Natural killer cell (primary cell): ENCODE measurements at regions not wholly inside any gene's neighbourhood (a gene's known extent, or its start where the extent isn't known, plus 50 kb on each side); places are given as distances from the start of the nearest gene placed in this dataset.

Experiments used
- ATAC-seq, 3 donors: fragments of 150-1000 bp in 2 of 3; fragments of 200-7000 bp in 1 of 3; cut with Tn5 transposase; 1 replicate in 1 of 3; 2 replicates in 2 of 3; pipeline ENCODE4 v1.10.0; 2021; ENCODE audit warnings: mild to moderate bottlenecking in 2 of 3, moderate library complexity in 2 of 3
- DNase-seq, 2 donors: peaks; one replicate each; pipeline versions ENCODE4 v3.0.0 to v3.0.0-alpha.2; 2013 to 2021; ENCODE audit warnings: mixed read lengths in 1 of 2
- H3K27ac ChIP-seq: one replicate; pipeline ENCODE4 v1.5.1; 2013; ENCODE audit warnings: mild to moderate bottlenecking, low read length
- H3K27me3 ChIP-seq: one replicate; pipeline ENCODE4 v1.6.1; 2013; ENCODE audit warnings: low read length; ENCODE audit not compliant: control insufficient read depth, insufficient read depth
- H3K36me3 ChIP-seq: one replicate; pipeline ENCODE4 v1.6.1; 2013; ENCODE audit warnings: low read length; ENCODE audit not compliant: control insufficient read depth, insufficient read depth
- H3K4me1 ChIP-seq: one replicate; pipeline ENCODE4 v1.6.1; 2013; ENCODE audit warnings: low read length; ENCODE audit not compliant: control insufficient read depth, insufficient read depth
- H3K4me3 ChIP-seq: one replicate; pipeline ENCODE4 v1.5.1; 2013; ENCODE audit warnings: low read length
- H3K9me3 ChIP-seq: one replicate; pipeline ENCODE4 v1.6.1; 2013; ENCODE audit warnings: low read length; ENCODE audit not compliant: control insufficient read depth, insufficient read depth
- H3K27ac Mint-ChIP-seq, 2 donors: one replicate each; pipeline ENCODE4 v1.8.0; 2022; ENCODE audit warnings: mild to moderate bottlenecking in 2 of 2, mixed read lengths in 2 of 2, moderate library complexity in 1 of 2
- H3K27me3 Mint-ChIP-seq, 2 donors: one replicate each; pipeline ENCODE4 v1.8.0; 2022; ENCODE audit warnings: low read depth in 2 of 2, mixed read lengths in 2 of 2
- H3K36me3 Mint-ChIP-seq: one replicate; pipeline ENCODE4 v1.8.0; 2022; ENCODE audit warnings: mixed read lengths
- H3K4me1 Mint-ChIP-seq, 2 donors: one replicate each; pipeline ENCODE4 v1.8.0; 2022; ENCODE audit warnings: mixed read lengths in 2 of 2
- H3K4me3 Mint-ChIP-seq: one replicate; pipeline ENCODE4 v1.8.0; 2022; ENCODE audit warnings: mild to moderate bottlenecking, moderate library complexity, mixed read lengths
- H3K9me3 Mint-ChIP-seq, 2 donors: one replicate each; pipeline ENCODE4 v1.8.0; 2022; ENCODE audit warnings: mixed read lengths in 2 of 2
- WGBS: methylation state at CpG from one replicate; pipeline ENCODE4 v1.1.7; 2013; ENCODE audit warnings: missing lambda C conversion rate; ENCODE audit not compliant: insufficient coverage; 5-methylcytosine and 5-hydroxymethylcytosine counted together
- intact Hi-C: fragments of 100-400 bp; cut with micrococcal nuclease; formaldehyde crosslinking; loops from one replicate; pipeline ENCODE4 v1.14.2; 2022
- TF ChIP-seq, protein P1 (sequence below): fragments of 200-600 bp; IDR thresholded peaks from one replicate; pipeline ENCODE4 v1.8.0; 2022; ENCODE audit warnings: antibody characterized with exemption

DNA sequence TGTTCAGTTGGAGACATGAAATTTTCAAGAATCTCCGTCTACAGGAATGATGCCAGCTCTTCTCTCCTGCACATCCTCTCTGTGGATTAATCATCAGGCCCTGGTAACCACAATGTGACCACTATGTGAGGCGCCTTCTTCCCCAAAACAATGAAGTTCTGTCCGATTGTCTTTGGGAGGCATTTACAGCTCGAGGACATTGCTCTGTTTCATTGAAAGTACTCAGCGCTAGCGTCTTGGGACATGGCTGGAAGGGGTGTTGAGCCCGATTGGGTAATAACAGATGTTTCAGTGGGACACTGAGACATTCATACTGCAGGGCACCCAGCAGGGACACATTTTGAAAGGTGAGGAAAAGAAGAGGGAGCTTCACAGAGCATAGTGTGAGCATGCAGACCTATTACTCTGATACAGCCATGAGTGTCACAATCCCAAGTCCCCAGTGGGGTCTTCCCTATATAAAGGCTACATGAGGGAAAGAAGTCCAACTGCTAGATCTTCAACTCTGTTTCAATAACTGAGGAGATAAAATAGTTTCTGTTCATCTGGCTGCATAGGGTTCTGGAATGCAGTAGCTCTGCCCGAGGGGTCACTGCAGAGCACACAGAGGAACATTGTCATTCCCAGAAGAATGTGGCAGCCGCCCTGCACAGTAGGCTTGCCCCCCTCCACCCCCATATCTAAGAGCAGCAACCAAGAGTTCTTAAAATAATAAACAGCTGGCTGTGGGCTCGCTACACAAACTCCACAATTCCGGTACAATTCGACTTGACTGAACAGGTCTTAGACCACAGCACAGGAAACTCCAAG lies 237.3 kb downstream of the OSR1 start:
- TF ChIP-seq, protein P1, sequence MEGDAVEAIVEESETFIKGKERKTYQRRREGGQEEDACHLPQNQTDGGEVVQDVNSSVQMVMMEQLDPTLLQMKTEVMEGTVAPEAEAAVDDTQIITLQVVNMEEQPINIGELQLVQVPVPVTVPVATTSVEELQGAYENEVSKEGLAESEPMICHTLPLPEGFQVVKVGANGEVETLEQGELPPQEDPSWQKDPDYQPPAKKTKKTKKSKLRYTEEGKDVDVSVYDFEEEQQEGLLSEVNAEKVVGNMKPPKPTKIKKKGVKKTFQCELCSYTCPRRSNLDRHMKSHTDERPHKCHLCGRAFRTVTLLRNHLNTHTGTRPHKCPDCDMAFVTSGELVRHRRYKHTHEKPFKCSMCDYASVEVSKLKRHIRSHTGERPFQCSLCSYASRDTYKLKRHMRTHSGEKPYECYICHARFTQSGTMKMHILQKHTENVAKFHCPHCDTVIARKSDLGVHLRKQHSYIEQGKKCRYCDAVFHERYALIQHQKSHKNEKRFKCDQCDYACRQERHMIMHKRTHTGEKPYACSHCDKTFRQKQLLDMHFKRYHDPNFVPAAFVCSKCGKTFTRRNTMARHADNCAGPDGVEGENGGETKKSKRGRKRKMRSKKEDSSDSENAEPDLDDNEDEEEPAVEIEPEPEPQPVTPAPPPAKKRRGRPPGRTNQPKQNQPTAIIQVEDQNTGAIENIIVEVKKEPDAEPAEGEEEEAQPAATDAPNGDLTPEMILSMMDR, result no peak
- Histone ChIP-seq H3K4me3 (no peak overlapping the region), H3K9me3 (no peaks in the 10 kb centered on the region), H3K27ac (no peak overlapping the region), H3K36me3 (no peaks in the 10 kb centered on the region), H3K4me1 (no peaks in the 10 kb centered on the region), H3K27me3 (no peaks in the 10 kb centered on the region)
- intact Hi-C loops, result no loop called here
- no peaks in the 10 kb centered on the region for H3K36me3 Mint-ChIP-seq
- 69% methylated on average over 12 of the region's 12 CpGs for WGBS
- no peaks in the 10 kb centered on the region for H3K4me1 Mint-ChIP-seq
- no peak for DNase-seq
- H3K4me3 Mint-ChIP-seq, result no peak overlapping the region
- no peak overlapping the region for H3K27ac Mint-ChIP-seq
- H3K27me3 Mint-ChIP-seq, result no peaks in the 10 kb centered on the region
- peaks cover 5 to 12% of the 10 kb centered on the region in 2 donors for H3K9me3 Mint-ChIP-seq
- ATAC-seq, result no peak

DNA sequence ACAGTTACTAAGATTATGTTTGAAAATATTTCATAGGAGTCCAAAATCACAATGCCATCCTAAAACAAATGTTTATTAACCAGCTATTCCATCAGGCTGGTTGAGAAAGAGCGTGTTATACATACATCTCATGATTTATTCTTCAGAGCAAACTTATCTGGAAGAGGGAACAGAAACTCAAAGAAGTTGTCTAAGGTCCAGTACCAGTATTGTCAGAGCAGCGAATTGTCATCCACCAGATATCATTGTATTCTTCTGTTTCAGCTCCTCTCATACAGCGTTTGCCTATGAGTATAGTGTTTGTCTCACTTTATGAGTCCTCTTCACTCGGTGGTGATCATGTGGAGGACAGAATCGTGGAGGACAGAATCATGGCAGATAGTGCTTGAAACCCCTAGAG lies 238.2 kb downstream of the OSR1 start:
- no peak for ATAC-seq
- intact Hi-C loops, result no loop called here
- H3K4me3 Mint-ChIP-seq, result no peak overlapping the region
- 86% methylated on average over 5 of the region's 5 CpGs for WGBS
- Histone ChIP-seq H3K36me3 (no peaks in the 10 kb centered on the region), H3K27ac (no peak overlapping the region), H3K27me3 (no peaks in the 10 kb centered on the region), H3K9me3 (no peaks in the 10 kb centered on the region), H3K4me3 (no peak overlapping the region), H3K4me1 (no peaks in the 10 kb centered on the region)
- TF ChIP-seq, protein P1, result no peak
- no peaks in the 10 kb centered on the region for H3K4me1 Mint-ChIP-seq
- no peaks in the 10 kb centered on the region for H3K27me3 Mint-ChIP-seq
- H3K36me3 Mint-ChIP-seq, result no peaks in the 10 kb centered on the region
- no peak overlapping the region for H3K27ac Mint-ChIP-seq
- H3K9me3 Mint-ChIP-seq, result peaks cover 8 to 12% of the 10 kb centered on the region in 2 donors
- no peak for DNase-seq

DNA sequence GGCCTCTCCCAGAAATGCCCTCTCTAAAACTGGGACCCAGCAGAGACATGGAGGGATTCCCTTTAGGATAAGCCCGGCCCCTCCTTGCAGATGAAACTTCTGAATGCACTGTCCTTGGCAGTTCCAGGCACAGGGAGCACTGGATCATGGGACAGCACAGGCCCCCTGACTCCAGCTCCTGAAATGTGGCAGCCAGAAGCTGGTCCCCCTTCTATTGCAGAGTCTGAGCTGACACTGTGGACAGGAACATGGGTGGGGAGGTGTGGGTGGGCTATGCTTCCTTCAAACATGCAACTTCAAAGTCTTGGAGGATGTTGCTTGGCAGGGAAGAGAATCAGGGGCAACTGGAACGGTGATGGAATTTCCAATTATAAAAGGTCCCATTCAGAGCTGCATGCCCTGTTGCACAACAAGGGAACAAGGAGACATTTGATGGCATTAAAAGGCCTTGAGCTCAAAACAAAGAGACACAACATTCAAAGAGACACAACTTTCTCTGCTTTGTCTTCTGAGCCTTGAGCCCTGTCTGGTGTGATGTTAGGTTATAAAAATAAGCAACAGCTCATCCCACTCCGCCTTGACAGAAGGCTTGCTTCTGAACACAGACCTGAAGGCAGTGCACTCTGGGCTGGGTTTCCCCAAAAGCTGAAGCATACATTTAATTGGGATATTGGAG lies 239.0 kb downstream of the OSR1 start:
- intact Hi-C loops, result no loop called here
- Histone ChIP-seq H3K9me3 (no peaks in the 10 kb centered on the region), H3K4me1 (no peaks in the 10 kb centered on the region), H3K27ac (no peak overlapping the region), H3K36me3 (no peaks in the 10 kb centered on the region), H3K4me3 (no peak overlapping the region), H3K27me3 (no peaks in the 10 kb centered on the region)
- ATAC-seq (no peak), DNase-seq (no peak)
- TF ChIP-seq, protein P1, result no peak
- Mint-ChIP-seq H3K9me3 (peaks cover 5 to 12% of the 10 kb centered on the region in 2 donors), H3K4me1 (no peaks in the 10 kb centered on the region), H3K4me3 (no peak overlapping the region), H3K27me3 (no peaks in the 10 kb centered on the region), H3K36me3 (no peaks in the 10 kb centered on the region), H3K27ac (no peak overlapping the region)
- WGBS, result 76% methylated on average over 3 of the region's 3 CpGs
